GM21447 (cell line): ENCODE measurements at regions not wholly inside any gene's neighbourhood (a gene's known extent, or its start where the extent isn't known, plus 50 kb on each side); places are given as distances from the start of the nearest gene placed in this dataset.

ENCODE experiments used
- ATAC-seq: cut with Tn5 transposase; IDR thresholded peaks from one replicate; pipeline ENCODE4 v1.9.1; 2021; ENCODE audit not compliant: unreplicated experiment

DNA sequence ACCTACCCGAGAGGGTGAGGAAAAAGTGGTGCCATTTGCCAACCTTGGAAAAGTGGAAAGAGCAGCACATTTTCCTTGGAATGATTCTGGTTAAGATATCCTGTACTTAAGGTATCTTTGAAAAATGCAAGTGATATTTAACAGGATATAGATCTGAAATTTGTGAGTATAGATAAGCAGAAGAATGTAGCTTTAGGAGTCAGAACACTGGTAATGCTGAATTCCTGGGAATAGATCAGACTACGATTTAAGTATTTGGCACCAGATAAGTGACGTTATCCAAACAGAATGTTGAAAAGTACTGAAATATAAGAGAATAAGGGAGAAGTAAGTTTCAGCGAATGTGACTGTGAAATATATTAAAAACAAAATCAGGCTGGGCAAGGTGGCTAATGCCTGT lies 210.1 kb downstream of the PCDH7 start:
- no peak for ATAC-seq

DNA sequence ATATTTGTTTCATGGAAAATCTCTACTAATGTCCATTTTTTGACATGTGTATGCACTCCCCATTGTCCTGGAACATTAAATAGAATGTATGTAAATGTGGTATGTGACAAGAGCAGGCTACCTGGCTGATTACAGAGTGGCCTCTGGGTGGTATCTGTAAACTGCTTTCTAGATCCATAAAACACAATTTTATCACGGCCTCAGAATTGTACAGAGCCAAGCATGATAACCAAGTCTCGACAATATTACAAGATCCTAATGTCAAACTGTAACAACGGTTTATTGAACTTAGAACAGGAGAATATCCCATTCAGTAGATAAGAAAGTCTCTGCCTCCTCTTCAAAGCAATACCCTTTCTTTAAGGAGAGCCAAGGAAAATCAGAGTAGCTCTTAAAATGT lies 212.4 kb downstream of the PCDH7 start:
- ATAC-seq: no peak

DNA sequence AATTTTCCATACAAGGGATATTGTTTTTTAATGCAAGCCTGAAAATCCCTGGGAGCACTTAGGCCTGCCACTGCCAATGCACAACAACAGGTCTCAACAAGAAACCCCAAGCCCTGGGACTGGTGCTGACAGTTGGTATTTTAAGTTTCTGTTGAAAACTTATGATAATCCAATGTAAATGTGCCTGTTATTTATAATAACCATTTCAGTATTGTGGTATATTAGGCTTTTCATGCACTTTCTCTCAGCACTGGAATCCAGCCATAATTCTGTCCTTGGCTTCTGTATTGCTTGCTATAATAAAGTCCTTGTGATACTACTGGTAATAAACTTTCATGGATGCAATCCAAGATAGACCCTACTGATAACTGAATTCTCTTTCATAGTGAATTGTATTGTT lies 218.9 kb downstream of the PCDH7 start:
- ATAC-seq: no peak

DNA sequence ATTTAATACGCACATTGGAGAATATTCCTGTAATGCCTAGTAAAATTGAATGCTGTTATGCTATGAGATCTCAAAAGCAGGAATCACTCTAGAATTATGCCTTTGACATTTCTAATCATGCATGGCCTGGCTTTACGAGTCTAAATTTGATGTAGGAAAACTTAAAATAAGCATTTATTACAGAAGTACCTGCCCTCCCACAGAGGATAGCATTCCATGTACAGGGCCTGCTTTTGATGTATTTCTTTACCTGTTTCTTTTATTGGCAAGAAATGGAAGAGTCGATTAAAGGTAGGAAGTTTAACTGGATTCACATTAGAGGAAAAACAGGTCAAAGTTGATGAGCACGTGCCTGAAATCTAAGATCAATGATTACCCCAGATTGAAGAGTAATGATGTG lies 219.5 kb downstream of the PCDH7 start:
- no peak for ATAC-seq

DNA sequence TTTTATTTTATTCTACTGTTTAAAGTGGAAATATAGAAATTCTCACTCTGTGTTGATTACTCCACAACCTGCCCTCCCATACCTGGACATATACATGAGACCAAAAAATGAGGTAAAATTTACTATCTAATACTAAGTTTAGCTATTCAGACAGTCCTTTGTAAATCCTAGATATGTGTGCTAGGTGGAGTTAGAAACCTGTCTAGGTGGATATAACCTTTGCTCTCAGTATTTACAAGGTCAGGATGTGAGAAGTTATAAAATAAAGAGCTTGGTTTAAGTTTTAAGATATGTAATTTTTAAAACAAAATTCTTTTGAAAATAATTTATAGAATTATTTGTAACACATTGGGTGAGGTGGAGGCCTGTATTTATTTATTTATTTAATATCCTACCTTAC lies 221.5 kb downstream of the PCDH7 start:
- ATAC-seq: no peak

DNA sequence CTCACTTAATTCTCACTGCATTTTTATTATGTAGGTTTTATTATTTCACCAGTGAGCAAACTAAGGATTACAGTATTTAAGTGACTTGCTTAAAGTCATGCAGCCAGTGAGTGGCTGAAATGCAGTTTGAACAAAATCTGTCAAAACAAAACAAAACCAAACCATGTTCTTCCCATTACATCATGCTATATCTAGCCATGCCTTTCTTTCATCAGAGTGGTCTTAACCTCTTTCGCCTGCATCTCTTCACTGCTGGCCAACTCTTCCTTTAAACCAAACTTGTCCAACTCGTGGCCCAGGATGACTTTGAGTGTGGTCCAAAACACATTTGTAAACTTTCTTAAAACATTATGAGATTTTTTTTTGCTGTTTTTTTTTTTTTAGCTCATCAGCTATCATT lies 223.2 kb downstream of the PCDH7 start:
- ATAC-seq: no peak

DNA sequence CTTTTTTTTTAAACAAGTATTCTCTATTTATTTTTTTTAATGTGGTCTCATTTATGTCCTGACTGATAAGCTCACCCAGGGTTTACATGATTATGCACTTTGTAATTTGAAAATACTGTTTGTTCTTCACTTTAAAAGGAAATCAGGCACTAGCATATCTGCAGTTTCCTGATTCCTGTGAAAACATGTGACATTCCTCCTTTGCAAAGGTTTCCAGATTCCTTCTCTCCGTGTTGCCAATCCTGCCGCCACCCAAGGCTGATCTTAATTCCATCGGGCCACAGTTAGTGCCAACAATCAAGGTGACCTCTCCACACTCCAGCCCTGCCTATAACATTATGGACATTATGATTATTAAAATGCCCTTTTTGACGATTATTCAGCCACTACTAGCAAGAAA lies 225.4 kb downstream of the PCDH7 start:
- ATAC-seq: no peak

DNA sequence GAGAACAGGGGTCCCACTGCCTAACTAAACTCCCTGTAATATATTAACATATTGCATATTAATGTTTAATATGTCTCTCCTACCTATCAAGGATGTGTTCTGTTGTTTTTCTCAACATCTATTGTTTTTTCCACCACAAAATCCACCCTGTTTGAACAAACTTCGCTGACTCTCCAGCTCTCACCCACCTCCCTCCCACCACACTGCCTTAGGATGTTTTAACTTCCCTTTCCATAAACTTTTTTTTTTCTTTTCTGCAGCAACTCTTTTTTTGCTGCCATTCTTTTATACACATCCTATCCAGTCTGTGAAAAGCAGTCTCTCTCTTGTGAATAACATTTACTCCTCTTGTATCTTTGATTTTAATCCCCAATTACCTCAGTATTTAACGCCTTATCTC lies 226.1 kb downstream of the PCDH7 start:
- no peak for ATAC-seq

DNA sequence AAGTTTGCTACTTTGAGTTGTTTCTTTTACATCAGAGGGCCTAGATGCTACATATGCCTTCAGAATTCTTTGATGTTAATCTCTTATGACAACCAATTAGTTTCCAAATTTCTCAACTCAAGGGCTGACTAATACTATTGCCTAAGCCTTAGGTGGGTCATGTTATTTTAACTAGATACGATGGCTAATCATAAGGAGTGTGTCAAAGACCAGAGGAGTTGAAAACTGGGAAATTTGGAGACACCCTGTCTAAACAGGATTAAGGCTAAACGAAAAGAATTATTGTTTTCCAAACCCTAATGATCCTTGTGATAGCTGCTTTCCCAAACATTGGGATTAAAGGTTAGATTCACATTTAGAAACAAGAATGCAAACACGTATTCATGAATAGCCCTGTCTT lies 228.5 kb downstream of the PCDH7 start:
- no peak for ATAC-seq

DNA sequence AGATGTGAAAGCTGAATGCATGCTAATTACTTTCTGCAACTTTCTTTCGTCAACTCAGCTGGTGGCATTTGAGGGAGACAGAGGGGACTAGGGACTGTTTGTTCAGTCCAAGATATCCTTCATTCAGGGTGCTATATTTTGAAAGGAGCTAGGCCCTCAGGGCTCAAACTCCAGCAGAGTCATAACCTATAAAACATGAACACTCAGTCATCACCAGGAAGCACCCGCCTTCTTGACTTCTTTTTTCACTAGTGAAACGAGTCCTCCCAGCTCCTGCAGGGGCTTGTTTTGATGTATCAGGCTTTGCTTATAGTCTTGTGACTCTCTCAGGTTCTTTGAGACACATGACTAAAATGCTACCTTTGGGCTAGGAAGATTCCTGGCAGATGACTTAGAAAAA lies 230.6 kb downstream of the PCDH7 start:
- ATAC-seq: no peak

DNA sequence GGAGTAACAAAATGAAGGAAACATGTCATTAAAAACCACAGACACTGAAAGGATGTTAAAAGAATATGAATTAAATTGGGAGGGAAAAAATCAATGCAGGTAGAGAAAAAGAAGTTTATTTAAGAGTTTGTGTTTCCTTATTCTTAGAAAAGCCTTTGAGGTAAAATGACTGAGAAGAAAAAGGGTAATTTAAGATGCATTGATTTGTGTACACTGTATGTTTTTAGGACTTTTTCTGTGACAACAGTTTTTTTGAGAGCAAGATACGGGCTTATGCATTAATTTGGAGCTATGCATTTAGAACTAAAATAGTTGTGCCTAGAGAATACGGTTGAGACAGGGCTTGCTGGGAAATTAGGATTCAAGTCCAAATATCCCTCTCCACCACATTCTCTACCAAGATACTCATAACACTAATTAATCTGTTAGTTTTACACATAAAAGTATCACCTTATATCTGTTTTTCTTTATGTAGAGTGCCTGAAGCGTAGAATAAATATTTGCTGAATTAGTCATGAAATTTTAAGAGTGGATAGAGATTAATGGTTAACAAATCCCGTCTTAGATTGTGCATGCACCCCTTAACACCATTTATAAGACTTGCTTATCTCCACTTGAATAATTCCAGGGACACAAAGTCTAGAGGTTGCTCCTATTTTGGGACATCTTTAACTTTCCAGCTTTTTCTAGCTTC lies 232.5 kb downstream of the PCDH7 start:
- no peak for ATAC-seq

DNA sequence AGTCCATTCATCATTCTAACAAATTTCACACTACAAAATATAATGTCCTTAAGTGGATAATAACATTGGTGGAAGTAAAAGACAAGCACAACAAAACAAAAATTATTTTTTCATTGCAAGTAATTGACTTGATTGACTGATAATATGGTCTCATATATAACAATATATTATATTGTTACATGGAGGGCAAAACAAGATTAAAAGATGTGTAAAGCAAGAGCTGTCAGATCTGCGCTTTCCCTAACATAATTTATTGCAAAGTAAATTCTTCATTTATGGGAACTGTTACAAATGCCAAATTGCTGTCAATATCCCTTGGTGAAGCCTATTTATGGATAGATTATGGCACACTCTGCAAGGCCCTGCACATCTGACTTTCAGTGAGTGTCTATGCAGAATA lies 233.6 kb downstream of the PCDH7 start:
- no peak for ATAC-seq

DNA sequence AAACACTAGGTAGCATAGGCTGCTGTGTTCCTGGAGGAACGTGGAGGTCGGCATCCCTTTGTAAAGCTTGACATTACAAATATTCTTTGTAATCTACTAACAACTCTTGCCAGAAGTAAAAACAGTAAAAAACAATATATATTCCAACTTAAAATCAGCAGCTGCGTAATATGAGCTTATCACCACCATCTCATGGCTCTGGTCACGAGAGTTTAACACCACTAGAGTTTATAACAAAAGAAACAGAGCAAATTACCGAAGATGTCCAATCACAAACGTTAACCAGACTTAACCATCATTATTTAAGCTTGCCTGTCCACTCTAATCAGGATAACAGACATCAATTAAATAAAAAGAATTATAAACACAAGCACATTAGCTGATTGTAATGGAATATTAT lies 236.7 kb downstream of the PCDH7 start:
- no peak for ATAC-seq

DNA sequence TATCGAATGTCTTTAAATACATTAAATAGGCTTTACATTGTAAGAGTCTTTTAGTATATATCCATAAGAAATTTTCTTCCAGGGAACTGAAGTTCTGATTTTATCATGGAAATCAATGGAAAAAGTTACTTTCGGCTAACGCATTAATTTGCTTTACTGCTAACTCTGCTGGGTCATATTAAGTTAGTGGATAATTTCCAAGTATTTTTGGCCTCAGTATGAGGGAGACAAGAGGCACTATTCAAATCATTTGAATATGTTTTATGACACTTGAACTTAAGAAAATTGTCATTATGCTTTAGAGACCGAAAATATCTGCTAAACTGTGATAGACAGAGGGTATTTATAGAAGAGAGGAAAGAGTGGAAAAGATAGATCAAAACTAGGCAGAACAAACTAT lies 237.5 kb downstream of the PCDH7 start:
- ATAC-seq: no peak

DNA sequence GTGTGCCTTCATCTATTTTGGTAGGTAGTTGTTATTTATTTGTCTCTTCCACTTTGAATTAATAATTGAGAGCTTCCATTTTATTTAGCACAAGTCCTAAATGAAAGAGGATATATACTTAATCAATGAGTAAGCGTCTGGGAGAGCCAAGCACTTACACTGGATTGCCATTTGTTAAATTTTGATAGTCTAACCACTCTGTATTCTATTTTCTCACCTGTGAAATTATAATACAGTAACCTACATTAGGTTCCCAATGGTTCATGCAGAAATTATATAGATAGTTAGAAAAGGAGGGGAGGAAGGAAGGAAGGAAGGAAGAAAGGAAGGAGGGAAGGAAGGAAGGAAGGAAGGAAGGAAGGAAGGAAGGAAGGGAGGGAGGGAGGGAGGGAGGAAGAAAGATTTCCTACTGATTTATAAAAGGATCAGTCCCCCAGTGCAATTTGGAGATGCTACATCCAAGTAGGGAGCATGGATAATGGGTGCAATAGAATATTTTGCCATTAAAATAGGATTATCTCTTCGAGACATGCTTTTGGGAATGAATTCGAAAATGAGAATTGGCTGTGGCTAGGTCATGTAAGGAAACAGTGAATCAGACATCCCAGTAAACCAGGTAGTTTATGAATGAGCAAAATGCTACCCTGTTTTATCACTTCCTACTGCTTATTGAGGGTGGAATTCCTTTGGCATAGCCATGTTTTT lies 239.8 kb downstream of the PCDH7 start:
- ATAC-seq: no peak

DNA sequence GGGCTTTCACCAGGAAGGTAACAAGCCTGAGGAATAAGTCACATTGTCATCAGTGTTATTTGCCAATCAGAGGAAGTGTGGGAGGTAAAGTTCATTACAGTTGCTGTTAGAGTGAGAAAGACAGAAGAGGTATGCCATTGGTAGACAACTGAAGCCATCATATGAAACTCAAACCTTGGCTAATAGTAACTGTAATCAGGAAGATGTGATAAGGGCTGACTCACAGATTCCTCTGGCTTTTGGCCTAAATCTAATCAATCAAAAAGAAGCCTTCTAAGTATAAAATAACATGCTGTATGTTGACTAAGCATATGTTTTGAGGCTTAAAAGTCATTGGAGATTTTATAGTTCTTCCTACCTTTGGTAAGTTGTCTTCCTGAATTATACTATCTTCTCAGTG lies 242.8 kb downstream of the PCDH7 start:
- no peak for ATAC-seq

DNA sequence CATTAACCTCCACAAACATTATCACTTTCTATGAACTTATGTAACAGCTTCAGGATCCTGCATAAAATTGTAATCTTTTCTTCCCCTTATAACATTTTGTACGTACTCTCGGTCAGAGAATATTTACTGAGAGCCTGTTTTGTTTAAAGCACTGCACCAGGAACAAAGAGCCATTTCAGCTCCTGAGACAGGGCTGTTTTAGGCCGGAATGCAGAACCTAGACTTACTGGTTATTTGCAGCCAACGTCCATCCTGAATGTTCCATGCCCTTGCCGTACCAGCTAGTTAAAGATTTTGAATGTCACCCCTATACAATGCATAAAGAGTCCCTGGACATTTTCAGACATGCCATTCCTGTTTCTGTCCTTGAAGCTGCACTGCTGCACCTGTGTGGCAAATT lies 248.8 kb downstream of the PCDH7 start:
- ATAC-seq: no peak

DNA sequence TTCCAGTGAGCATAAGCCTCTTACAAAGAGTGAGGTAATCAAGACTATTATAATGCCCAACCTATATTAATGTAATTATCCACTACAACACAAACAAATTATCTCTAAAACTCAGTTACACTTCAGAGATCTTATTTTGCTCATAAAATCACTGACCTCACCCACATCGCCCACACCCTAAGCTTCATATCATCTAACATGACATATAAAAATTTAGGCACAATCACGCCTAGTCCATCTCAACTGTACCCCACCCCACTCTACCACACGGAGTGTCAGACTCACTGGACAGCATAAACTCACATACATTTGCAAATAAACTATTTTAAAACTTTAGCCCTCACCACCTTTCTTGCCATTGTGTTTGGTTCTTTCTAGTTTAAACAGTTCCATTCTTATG lies 252.4 kb downstream of the PCDH7 start:
- ATAC-seq: no peak

DNA sequence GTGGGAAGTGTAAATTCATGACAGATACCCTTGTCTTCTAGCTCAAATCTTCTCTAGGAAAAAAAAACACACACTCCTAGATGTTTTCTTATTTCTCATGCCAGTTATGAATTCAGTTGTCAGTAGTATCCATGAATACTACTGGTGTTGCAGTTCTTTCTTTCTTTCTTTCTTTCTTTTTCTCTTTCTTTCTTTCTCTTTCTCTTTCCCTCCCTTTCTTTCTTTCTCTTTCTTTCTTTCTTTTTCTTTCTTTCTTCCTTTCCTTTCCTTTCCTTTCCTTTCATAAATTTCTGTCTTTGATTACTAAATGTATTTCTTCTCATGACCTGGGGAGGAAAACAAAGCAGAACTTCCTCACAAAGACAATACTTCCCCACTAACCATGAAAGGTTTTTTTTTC lies 253.8 kb downstream of the PCDH7 start:
- no peak for ATAC-seq

DNA sequence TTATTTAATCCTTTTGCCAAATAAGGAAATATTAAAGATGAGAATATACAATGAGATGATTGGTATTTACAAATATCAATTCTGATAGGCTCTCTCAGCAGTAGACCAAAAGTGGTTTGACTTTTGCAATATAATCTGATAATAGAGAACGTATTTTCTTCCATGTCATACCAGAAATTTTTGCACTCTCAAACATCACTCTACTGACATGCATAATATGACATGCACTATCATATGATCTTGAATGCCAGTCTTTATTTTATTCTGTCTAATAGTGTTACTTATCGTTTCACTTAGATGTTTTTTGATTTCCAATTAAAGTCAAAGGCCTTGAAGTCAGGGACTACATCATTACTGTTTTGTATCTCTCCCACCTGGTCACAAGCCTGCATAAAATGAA lies 259.2 kb downstream of the PCDH7 start:
- ATAC-seq: no peak

DNA sequence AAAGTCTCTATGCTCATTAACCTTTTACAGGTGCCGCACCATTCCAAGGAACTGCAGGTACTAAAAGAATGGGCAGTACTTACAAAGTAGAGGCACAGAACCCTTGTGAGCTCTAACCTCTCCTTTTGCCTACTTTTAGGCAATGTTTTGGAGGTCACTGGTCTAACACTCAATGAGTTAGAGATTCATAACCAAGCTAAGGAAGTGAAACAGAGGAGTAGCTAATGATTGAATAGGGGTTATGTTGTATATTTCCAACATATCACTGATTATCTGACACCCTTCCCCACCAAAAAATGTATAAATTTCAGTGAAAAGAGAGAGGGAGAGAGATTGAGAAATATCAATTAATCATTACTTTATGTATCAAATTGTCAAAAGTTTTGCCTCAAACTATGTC lies 269.3 kb downstream of the PCDH7 start:
- ATAC-seq: no peak

DNA sequence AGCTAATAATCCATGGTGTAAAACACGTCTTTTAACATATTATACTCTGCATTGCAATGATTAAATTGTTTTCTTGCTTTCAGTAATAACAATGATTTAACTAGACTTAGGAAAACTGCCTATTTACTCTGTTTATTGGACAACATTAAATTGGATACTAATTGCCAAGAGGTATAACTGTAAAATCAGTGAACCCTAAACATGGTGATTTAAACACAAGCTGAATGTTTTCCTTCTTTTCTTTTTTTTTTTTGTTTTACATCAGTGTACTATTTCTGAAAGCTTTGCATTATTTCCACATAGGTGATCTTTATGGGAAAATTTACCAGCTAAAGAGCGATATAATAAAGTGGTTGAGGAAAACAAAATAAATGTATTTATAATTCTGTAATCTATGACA lies 276.7 kb downstream of the PCDH7 start:
- ATAC-seq: no peak

DNA sequence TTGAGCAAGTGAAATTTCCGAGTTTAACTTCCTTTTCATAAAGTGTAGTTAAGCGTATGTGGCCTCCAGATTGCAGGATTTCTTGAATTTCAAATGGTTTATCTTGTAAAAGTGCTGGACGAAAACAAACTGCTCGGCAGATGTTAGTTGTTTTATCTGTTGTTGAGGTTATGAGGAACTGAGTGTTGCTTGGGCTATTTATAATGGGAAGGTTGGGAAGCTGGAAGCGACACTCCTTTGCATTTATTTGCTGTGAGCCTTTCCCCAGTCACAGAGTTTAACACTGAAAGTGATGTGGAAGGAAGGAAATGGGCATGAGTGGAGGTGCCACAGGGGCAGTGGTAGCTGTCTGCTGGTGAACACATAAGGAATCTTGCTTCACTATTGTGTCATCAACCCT lies 284.9 kb downstream of the PCDH7 start:
- ATAC-seq: no peak
